ENCODE measurements at regions not wholly inside any gene's neighbourhood (a gene's known extent, or its start where the extent isn't known, plus 50 kb on each side); places are given as distances from the start of the nearest gene placed in this dataset.
A peak's percentile ranks its signal among the peaks of the same experiment; 100 is the strongest.

DNA sequence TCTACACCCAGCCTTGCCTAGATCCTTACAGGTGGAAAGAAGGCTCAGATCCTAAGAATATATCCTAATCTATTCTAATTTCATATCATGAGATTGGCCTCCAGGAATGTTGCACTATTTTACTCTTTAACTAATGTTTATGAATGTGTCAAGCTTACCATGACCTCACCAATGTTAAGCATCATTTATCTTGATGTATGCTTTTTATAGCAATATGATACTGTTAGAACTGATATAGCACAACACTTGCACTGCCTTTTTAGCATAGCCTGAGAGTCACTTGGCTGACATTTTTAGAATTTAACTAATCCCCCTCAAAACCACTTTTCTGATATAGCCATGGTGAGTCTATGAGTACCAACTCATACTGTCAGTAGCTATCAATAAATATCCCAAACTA lies 191.5 kb upstream of the NR2F2 start:
- Histone ChIP-seq H3K79me1 (ENCODE audit: low read length) (no peaks in the 10 kb centered on the region), H3K23ac (ENCODE audit: low read length) (no peak overlapping the region), H4K8ac (ENCODE audit: low read depth, low read length) (no peak overlapping the region), H3K4me1 (ENCODE audit: control insufficient read depth in 1 of 2, insufficient read depth in 2 of 2, low read length in 2 of 2) (no peaks in the 10 kb centered on the region), H4K91ac (ENCODE audit: low read depth, low read length) (no peak overlapping the region), H4K12ac (ENCODE audit: low read depth, low read length) (no peak overlapping the region), H3K4ac (ENCODE audit: low read depth, low read length) (no peak overlapping the region), H2BK12ac (ENCODE audit: low read length) (no peak overlapping the region), H3K79me2 (ENCODE audit: control insufficient read depth, insufficient read depth, low read length, poor library complexity) (no peaks in the 10 kb centered on the region), H3K27ac (ENCODE audit: low read depth, low read length) (no peak overlapping the region), H3K4me3 (ENCODE audit: low read depth, low read length) (no peak overlapping the region), H3K18ac (ENCODE audit: low read length) (no peak overlapping the region), H2BK5ac (ENCODE audit: low read depth, low read length, poor library complexity) (no peak overlapping the region), H3K9ac (ENCODE audit: low read length) (no peak overlapping the region), H3K14ac (ENCODE audit: low read length) (no peak overlapping the region), H2AK5ac (ENCODE audit: low read length) (no peak overlapping the region), H2AFZ (ENCODE audit: insufficient read depth, low read length, poor library complexity) (no peak overlapping the region), H3K27me3 (ENCODE audit: insufficient read depth, low read length) (no peaks in the 10 kb centered on the region), H3K4me2 (ENCODE audit: low read length) (no peak overlapping the region), H3K36me3 (ENCODE audit: control insufficient read depth in 1 of 2, insufficient read depth in 2 of 2, low read length in 2 of 2) (no peaks in the 10 kb centered on the region), H2BK120ac (ENCODE audit: insufficient read depth, low read length, poor library complexity) (no peak overlapping the region), H3K9me3 (ENCODE audit: insufficient read depth, low read depth, low read length) (peaks cover 4% of the 10 kb centered on the region)
- DNase-seq: no peak

DNA sequence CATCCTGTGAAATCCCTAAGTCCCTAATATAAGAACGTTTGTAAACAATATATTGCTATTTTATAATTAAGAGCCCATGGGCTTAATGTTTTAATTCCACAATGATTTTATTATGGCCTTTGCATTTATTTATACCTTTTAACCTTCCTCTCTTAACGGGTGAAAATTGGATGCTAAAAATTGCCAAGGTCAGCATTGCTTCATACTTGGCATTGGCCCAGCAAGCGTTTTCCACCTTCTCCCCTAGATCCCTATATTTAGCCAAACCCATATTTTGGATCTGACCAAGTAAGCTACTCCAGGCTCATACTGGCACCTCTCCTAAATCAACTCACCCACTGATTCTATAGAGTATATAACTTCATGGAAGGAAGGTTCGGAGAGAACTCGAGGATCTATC lies 188.0 kb upstream of the NR2F2 start:
- Histone ChIP-seq H3K9ac (ENCODE audit: low read length) (no peak overlapping the region), H3K4me3 (ENCODE audit: low read depth, low read length) (no peak overlapping the region), H4K91ac (ENCODE audit: low read depth, low read length) (no peak overlapping the region), H3K27ac (ENCODE audit: low read depth, low read length) (no peak overlapping the region), H2BK120ac (ENCODE audit: insufficient read depth, low read length, poor library complexity) (no peak overlapping the region), H2BK5ac (ENCODE audit: low read depth, low read length, poor library complexity) (no peak overlapping the region), H3K79me1 (ENCODE audit: low read length) (no peaks in the 10 kb centered on the region), H3K4me1 (ENCODE audit: control insufficient read depth in 1 of 2, insufficient read depth in 2 of 2, low read length in 2 of 2) (no peaks in the 10 kb centered on the region), H3K14ac (ENCODE audit: low read length) (no peak overlapping the region), H3K23ac (ENCODE audit: low read length) (no peak overlapping the region), H3K18ac (ENCODE audit: low read length) (no peak overlapping the region), H3K36me3 (ENCODE audit: control insufficient read depth in 1 of 2, insufficient read depth in 2 of 2, low read length in 2 of 2) (no peaks in the 10 kb centered on the region), H4K8ac (ENCODE audit: low read depth, low read length) (no peak overlapping the region), H2AK5ac (ENCODE audit: low read length) (no peak overlapping the region), H2BK12ac (ENCODE audit: low read length) (no peak overlapping the region), H3K4ac (ENCODE audit: low read depth, low read length) (no peak overlapping the region), H3K27me3 (ENCODE audit: insufficient read depth, low read length) (no peaks in the 10 kb centered on the region), H4K12ac (ENCODE audit: low read depth, low read length) (no peak overlapping the region), H2AFZ (ENCODE audit: insufficient read depth, low read length, poor library complexity) (no peak overlapping the region), H3K79me2 (ENCODE audit: control insufficient read depth, insufficient read depth, low read length, poor library complexity) (no peaks in the 10 kb centered on the region), H3K4me2 (ENCODE audit: low read length) (no peak overlapping the region), H3K9me3 (ENCODE audit: insufficient read depth, low read depth, low read length) (no peaks in the 10 kb centered on the region)
- DNase-seq: no peak
- no CpG with 5 or more reads among the region's 5 CpGs for WGBS (ENCODE audit: extremely low coverage, insufficient coverage, insufficient read length)

DNA sequence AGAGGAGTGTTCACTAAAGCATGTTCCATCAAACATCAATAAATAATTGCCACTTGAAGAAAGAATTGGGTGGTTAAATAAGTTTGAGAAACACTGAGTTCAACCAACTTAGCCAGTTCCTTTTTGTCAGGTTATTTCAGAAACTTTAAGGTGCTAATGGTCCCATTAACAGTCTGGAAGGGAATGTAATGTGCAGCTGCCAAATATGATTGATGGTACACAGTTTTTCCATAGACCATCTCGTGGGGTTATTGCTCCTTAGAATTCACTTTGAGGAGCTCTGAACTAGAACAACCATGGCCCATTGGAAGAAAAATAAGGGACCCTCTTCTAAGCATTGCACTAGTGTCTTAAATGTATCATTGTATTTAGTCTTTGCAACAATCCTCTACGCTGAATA lies 185.8 kb upstream of the NR2F2 start:
- Histone ChIP-seq H4K12ac (ENCODE audit: low read depth, low read length) (no peak overlapping the region), H3K4me1 (ENCODE audit: control insufficient read depth in 1 of 2, insufficient read depth in 2 of 2, low read length in 2 of 2) (no peaks in the 10 kb centered on the region), H3K9me3 (ENCODE audit: insufficient read depth, low read depth, low read length) (no peaks in the 10 kb centered on the region), H3K27ac (ENCODE audit: low read depth, low read length) (no peak overlapping the region), H2AK5ac (ENCODE audit: low read length) (no peak overlapping the region), H3K14ac (ENCODE audit: low read length) (no peak overlapping the region), H2BK5ac (ENCODE audit: low read depth, low read length, poor library complexity) (no peak overlapping the region), H3K27me3 (ENCODE audit: insufficient read depth, low read length) (no peaks in the 10 kb centered on the region), H3K18ac (ENCODE audit: low read length) (no peak overlapping the region), H3K4me2 (ENCODE audit: low read length) (no peak overlapping the region), H3K9ac (ENCODE audit: low read length) (no peak overlapping the region), H3K23ac (ENCODE audit: low read length) (no peak overlapping the region), H2AFZ (ENCODE audit: insufficient read depth, low read length, poor library complexity) (no peak overlapping the region), H3K79me2 (ENCODE audit: control insufficient read depth, insufficient read depth, low read length, poor library complexity) (no peaks in the 10 kb centered on the region), H4K8ac (ENCODE audit: low read depth, low read length) (no peak overlapping the region), H3K36me3 (ENCODE audit: control insufficient read depth in 1 of 2, insufficient read depth in 2 of 2, low read length in 2 of 2) (no peaks in the 10 kb centered on the region), H3K4ac (ENCODE audit: low read depth, low read length) (no peak overlapping the region), H3K4me3 (ENCODE audit: low read depth, low read length) (no peak overlapping the region), H2BK120ac (ENCODE audit: insufficient read depth, low read length, poor library complexity) (no peak overlapping the region), H2BK12ac (ENCODE audit: low read length) (no peak overlapping the region), H3K79me1 (ENCODE audit: low read length) (no peaks in the 10 kb centered on the region), H4K91ac (ENCODE audit: low read depth, low read length) (no peak overlapping the region)
- no CpG with 5 or more reads among the region's 2 CpGs for WGBS (ENCODE audit: extremely low coverage, insufficient coverage, insufficient read length)
- DNase-seq: no peak

DNA sequence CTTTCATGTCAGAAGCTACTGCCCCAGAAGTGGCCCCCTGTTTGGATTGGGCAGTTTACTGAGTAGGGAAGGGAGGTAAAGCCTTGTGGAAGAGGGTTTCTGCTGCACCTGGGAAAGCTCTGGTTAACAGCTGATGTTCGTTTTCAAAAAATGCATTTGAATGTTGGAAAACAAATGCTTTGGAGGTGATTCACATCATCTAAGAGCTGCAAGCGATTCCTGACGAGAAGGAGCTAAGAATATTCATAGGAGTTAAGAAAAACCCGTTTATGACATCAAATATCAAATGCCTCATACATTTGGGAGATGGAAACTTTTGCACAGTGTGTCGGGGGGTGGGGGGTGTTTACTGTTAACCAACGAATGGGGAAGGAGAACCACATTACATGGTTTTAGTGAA lies 183.8 kb upstream of the NR2F2 start:
- H3K4me2 ChIP-seq (ENCODE audit: low read length): no peak overlapping the region
- no peaks in the 10 kb centered on the region for H3K27me3 ChIP-seq (ENCODE audit: insufficient read depth, low read length)
- H3K27ac ChIP-seq (ENCODE audit: low read depth, low read length): no peak overlapping the region
- H3K9ac ChIP-seq (ENCODE audit: low read length): no peak overlapping the region
- H3K4ac ChIP-seq (ENCODE audit: low read depth, low read length): no peak overlapping the region
- H3K79me2 ChIP-seq (ENCODE audit: control insufficient read depth, insufficient read depth, low read length, poor library complexity): no peaks in the 10 kb centered on the region
- peaks cover 0 to 2% of the 10 kb centered on the region in 2 experiments for H3K4me1 ChIP-seq (ENCODE audit: control insufficient read depth in 1 of 2, insufficient read depth in 2 of 2, low read length in 2 of 2)
- H4K91ac ChIP-seq (ENCODE audit: low read depth, low read length): no peak overlapping the region
- no peak overlapping the region for H2AFZ ChIP-seq (ENCODE audit: insufficient read depth, low read length, poor library complexity)
- no peaks in the 10 kb centered on the region for H3K79me1 ChIP-seq (ENCODE audit: low read length)
- H3K14ac ChIP-seq (ENCODE audit: low read length): no peak overlapping the region
- no peak overlapping the region for H3K4me3 ChIP-seq (ENCODE audit: low read depth, low read length)
- no peak overlapping the region for H4K8ac ChIP-seq (ENCODE audit: low read depth, low read length)
- no peak overlapping the region for H2AK5ac ChIP-seq (ENCODE audit: low read length)
- WGBS (ENCODE audit: extremely low coverage, insufficient coverage, insufficient read length): no CpG with 5 or more reads among the region's 6 CpGs
- no peak overlapping the region for H2BK12ac ChIP-seq (ENCODE audit: low read length)
- H3K36me3 ChIP-seq (ENCODE audit: control insufficient read depth in 1 of 2, insufficient read depth in 2 of 2, low read length in 2 of 2): no peaks in the 10 kb centered on the region
- peak in 1 of 2 donors; percentile 53 for DNase-seq
- no peak overlapping the region for H3K23ac ChIP-seq (ENCODE audit: low read length)
- H3K18ac ChIP-seq (ENCODE audit: low read length): no peak overlapping the region
- no peak overlapping the region for H2BK5ac ChIP-seq (ENCODE audit: low read depth, low read length, poor library complexity)
- H3K9me3 ChIP-seq (ENCODE audit: insufficient read depth, low read depth, low read length): no peaks in the 10 kb centered on the region
- no peak overlapping the region for H2BK120ac ChIP-seq (ENCODE audit: insufficient read depth, low read length, poor library complexity)
- H4K12ac ChIP-seq (ENCODE audit: low read depth, low read length): no peak overlapping the region

Data from trophoblast cell (in vitro differentiated cells and primary cell).